Astrocyte (in vitro differentiated cells and primary cell): ENCODE measurements at regions not wholly inside any gene's neighbourhood (a gene's known extent, or its start where the extent isn't known, plus 50 kb on each side); places are given as distances from the start of the nearest gene placed in this dataset.
A peak's percentile ranks its signal among the peaks of the same experiment; 100 is the strongest.

Experiments
- DNase-seq: peaks from one replicate; pipeline ENCODE4 v3.0.0-alpha.2; 2010; ENCODE audit warnings: low read depth
- FAIRE-seq: peaks from 2 replicates; lab custom pipeline; 2011; peaks lifted over from hg19 to GRCh38; lab: Jason Lieb, UNC
- H2AFZ ChIP-seq: 2 replicates; pipeline ENCODE4 v1.6.0; 2012; ENCODE audit warnings: low read depth, low read length, inconsistent platforms
- H3K27ac ChIP-seq: 2 replicates; pipeline ENCODE4 v1.5.1; 2011; ENCODE audit warnings: low read depth, low read length, inconsistent platforms
- H3K27me3 ChIP-seq: 2 replicates; pipeline ENCODE4 v1.6.0; 2011; ENCODE audit warnings: low read length, inconsistent platforms; ENCODE audit not compliant: insufficient read depth
- H3K36me3 ChIP-seq: 2 replicates; pipeline ENCODE4 v1.5.1; 2011; ENCODE audit warnings: low read length, inconsistent platforms; ENCODE audit not compliant: insufficient read depth
- H3K4me1 ChIP-seq: 2 replicates; pipeline ENCODE4 v1.5.1; 2011; ENCODE audit warnings: low read length, inconsistent platforms; ENCODE audit not compliant: insufficient read depth
- H3K4me2 ChIP-seq: 2 replicates; pipeline ENCODE4 v1.6.0; 2012; ENCODE audit warnings: low read length, inconsistent platforms
- H3K4me3 ChIP-seq: 2 replicates; pipeline ENCODE4 v1.5.1; 2011; ENCODE audit warnings: low read depth, mild to moderate bottlenecking, low read length, inconsistent platforms; ENCODE audit not compliant: insufficient read depth
- H3K79me2 ChIP-seq: 2 replicates; pipeline ENCODE4 v1.6.0; 2012; ENCODE audit warnings: mild to moderate bottlenecking, low read length, inconsistent platforms; ENCODE audit not compliant: insufficient read depth
- H3K9ac ChIP-seq: 2 replicates; pipeline ENCODE4 v1.6.0; 2012; ENCODE audit warnings: mild to moderate bottlenecking, low read length, inconsistent platforms
- H3K9me3 ChIP-seq: 2 replicates; pipeline ENCODE4 v1.5.1; 2012; ENCODE audit warnings: low read depth, mild to moderate bottlenecking, low read length, inconsistent platforms; ENCODE audit not compliant: insufficient read depth
- H4K20me1 ChIP-seq: 2 replicates; pipeline ENCODE4 v1.6.0; 2012; ENCODE audit warnings: low read length, inconsistent platforms; ENCODE audit not compliant: insufficient read depth
- H3K27ac Mint-ChIP-seq: one replicate; pipeline ENCODE4 v1.8.0; 2021; ENCODE audit warnings: mild to moderate bottlenecking, mixed read lengths; ENCODE audit not compliant: unreplicated experiment
- H3K27me3 Mint-ChIP-seq: one replicate; pipeline ENCODE4 v1.8.0; 2021; ENCODE audit warnings: low read depth, mixed read lengths; ENCODE audit not compliant: unreplicated experiment
- H3K36me3 Mint-ChIP-seq: one replicate; pipeline ENCODE4 v1.8.0; 2021; ENCODE audit warnings: low read depth, mixed read lengths; ENCODE audit not compliant: unreplicated experiment
- H3K4me1 Mint-ChIP-seq: one replicate; pipeline ENCODE4 v1.8.0; 2021; ENCODE audit warnings: low read depth, mixed read lengths; ENCODE audit not compliant: unreplicated experiment
- H3K4me3 Mint-ChIP-seq: one replicate; pipeline ENCODE4 v1.8.0; 2021; ENCODE audit warnings: mild to moderate bottlenecking, moderate library complexity, mixed read lengths; ENCODE audit not compliant: unreplicated experiment
- H3K9me3 Mint-ChIP-seq: one replicate; pipeline ENCODE4 v1.8.0; 2021; ENCODE audit warnings: mild to moderate bottlenecking, mixed read lengths; ENCODE audit not compliant: unreplicated experiment
- EZH2 ChIP-seq: IDR thresholded peaks from 2 replicates; pipeline ENCODE4 v1.6.1; 2012; ENCODE audit warnings: mild to moderate bottlenecking, low read length, inconsistent platforms; ENCODE audit not compliant: insufficient read depth
- TF ChIP-seq, protein P1 (sequence below): IDR thresholded peaks from 2 replicates; pipeline ENCODE4 v1.5.1; 2011; ENCODE audit warnings: low read depth, mild to moderate bottlenecking, inconsistent platforms, low read length, moderate library complexity; ENCODE audit not compliant: insufficient read depth

DNA sequence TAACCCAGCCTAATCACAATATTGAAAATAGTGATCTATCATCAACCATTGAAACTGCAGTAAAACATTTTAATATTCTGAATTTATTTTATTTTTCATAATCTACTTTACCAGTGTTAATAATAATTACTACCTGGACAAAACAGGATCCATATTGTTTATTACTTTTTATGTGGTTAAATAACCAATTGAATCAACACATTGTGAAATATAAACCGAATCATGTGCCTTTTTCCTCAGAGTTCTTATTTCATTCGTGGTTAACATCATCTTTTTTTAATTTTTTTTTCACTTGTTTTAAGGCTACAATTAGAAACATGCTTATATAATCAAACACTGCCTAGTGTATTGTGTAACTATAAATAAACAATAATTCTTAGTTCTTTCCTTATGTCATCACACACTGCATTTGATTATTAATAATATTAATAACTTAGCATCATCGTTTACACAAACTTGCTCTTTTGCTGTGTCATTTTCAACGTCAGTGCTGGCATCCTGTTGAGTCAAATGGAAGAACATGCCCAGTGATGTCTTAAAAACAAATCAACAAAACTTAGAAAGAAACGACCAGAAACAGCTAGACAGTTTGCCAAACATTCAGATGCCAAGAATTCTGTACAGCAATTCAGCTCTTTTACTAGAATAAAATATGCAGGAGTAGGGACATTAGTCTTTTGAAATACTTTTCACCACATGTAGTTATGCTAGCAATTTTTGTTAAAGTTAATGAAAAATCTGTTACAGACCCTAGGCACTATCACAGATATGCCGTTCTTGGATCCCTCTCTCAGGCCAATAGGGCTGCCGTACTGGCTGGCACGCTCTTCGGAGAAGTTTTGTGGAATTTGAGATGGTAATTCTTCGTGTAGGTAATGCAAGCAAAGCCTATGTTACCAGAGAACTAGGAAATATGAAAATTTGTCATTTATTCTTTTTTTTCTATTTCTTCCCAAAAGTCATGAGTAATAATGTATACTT is 330.4 kb upstream of the SEMA3A start:
- Histone ChIP-seq H4K20me1 (no peaks in the 10 kb centered on the region), H3K36me3 (no peaks in the 10 kb centered on the region), H3K27me3 (no peaks in the 10 kb centered on the region), H2AFZ (no peak overlapping the region), H3K9ac (no peak overlapping the region), H3K4me3 (no peak overlapping the region), H3K4me2 (no peak overlapping the region), H3K9me3 (no peaks in the 10 kb centered on the region), H3K27ac (no peak overlapping the region), H3K79me2 (no peaks in the 10 kb centered on the region), H3K4me1 (peaks cover 14% of the 10 kb centered on the region)
- FAIRE-seq (no peak), DNase-seq (peak; percentile 66)
- H3K9me3 Mint-ChIP-seq, result peaks cover 3% of the 10 kb centered on the region
- no peak for TF ChIP-seq EZH2
- TF ChIP-seq, protein P1, sequence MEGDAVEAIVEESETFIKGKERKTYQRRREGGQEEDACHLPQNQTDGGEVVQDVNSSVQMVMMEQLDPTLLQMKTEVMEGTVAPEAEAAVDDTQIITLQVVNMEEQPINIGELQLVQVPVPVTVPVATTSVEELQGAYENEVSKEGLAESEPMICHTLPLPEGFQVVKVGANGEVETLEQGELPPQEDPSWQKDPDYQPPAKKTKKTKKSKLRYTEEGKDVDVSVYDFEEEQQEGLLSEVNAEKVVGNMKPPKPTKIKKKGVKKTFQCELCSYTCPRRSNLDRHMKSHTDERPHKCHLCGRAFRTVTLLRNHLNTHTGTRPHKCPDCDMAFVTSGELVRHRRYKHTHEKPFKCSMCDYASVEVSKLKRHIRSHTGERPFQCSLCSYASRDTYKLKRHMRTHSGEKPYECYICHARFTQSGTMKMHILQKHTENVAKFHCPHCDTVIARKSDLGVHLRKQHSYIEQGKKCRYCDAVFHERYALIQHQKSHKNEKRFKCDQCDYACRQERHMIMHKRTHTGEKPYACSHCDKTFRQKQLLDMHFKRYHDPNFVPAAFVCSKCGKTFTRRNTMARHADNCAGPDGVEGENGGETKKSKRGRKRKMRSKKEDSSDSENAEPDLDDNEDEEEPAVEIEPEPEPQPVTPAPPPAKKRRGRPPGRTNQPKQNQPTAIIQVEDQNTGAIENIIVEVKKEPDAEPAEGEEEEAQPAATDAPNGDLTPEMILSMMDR, result no peak
- no peak overlapping the region for H3K4me3 Mint-ChIP-seq
- peaks cover 13% of the 10 kb centered on the region for H3K4me1 Mint-ChIP-seq
- H3K36me3 Mint-ChIP-seq, result no peaks in the 10 kb centered on the region
- no peak overlapping the region for H3K27ac Mint-ChIP-seq
- H3K27me3 Mint-ChIP-seq, result no peaks in the 10 kb centered on the region

DNA sequence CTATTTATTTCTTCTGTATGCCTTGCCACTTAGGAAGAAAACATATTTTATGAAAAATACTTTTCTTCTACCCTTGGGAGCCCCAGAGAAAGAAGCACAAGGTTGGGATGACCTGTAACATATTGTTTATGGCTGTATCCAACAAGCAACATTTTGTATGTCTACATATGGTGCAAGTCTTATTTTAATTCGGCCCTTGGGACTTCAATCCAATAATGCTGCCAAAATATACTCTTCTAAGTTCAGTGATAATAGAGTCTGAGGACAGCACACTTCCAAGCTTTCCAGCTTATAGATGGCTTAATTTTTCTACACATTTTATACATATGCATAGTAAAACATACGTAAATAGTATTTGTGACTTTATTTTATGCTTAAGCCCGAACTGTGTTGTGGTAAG is 318.5 kb upstream of the SEMA3A start:
- no peak for TF ChIP-seq EZH2
- Histone ChIP-seq H3K9ac (no peak overlapping the region), H4K20me1 (no peaks in the 10 kb centered on the region), H3K27ac (no peak overlapping the region), H3K4me2 (no peak overlapping the region), H2AFZ (no peak overlapping the region), H3K4me3 (no peak overlapping the region), H3K4me1 (peaks cover 4% of the 10 kb centered on the region), H3K79me2 (no peaks in the 10 kb centered on the region), H3K36me3 (no peaks in the 10 kb centered on the region), H3K9me3 (no peaks in the 10 kb centered on the region), H3K27me3 (no peaks in the 10 kb centered on the region)
- FAIRE-seq (no peak), DNase-seq (no peak)
- Mint-ChIP-seq H3K36me3 (no peaks in the 10 kb centered on the region), H3K27ac (no peak overlapping the region), H3K4me1 (peaks cover 16% of the 10 kb centered on the region), H3K9me3 (no peaks in the 10 kb centered on the region), H3K4me3 (no peak overlapping the region), H3K27me3 (no peaks in the 10 kb centered on the region)

DNA sequence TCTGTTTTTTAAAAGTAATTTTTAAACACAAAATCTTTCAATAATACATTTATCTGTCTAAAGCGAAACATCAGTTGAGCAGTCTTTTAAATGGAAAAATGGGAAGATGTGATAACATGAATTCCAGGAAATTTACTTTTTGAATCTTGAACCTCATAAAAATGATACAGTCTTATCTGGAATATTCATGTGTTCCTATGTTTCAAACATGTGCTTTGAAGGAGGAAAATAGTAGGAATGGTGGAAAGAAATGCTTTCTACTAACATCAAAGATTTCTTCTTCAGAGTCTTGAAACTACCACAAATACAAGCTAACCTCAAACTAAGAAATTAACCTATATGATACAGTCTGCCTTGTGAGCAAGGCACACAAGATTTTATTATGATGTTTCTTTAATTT is 317.5 kb upstream of the SEMA3A start:
- H2AFZ ChIP-seq, result no peak overlapping the region
- no peak overlapping the region for H3K9ac ChIP-seq
- H3K79me2 ChIP-seq, result no peaks in the 10 kb centered on the region
- H3K9me3 ChIP-seq, result no peaks in the 10 kb centered on the region
- DNase-seq (no peak), FAIRE-seq (no peak)
- no peak overlapping the region for H3K27ac ChIP-seq
- peaks cover 4% of the 10 kb centered on the region for H3K4me1 ChIP-seq
- no peaks in the 10 kb centered on the region for H3K36me3 ChIP-seq
- H3K27ac Mint-ChIP-seq, result no peak overlapping the region
- no peak overlapping the region for H3K4me3 ChIP-seq
- no peak overlapping the region for H3K4me3 Mint-ChIP-seq
- H3K27me3 Mint-ChIP-seq, result no peaks in the 10 kb centered on the region
- no peak overlapping the region for H3K4me2 ChIP-seq
- H3K4me1 Mint-ChIP-seq, result peaks cover 16% of the 10 kb centered on the region
- no peaks in the 10 kb centered on the region for H3K36me3 Mint-ChIP-seq
- no peaks in the 10 kb centered on the region for H3K9me3 Mint-ChIP-seq
- H4K20me1 ChIP-seq, result no peaks in the 10 kb centered on the region
- no peaks in the 10 kb centered on the region for H3K27me3 ChIP-seq
- TF ChIP-seq, protein P1, result no peak
- TF ChIP-seq EZH2, result no peak
